Activated CD4-positive, alpha-beta T cell treated with anti-CD3 and anti-CD28 coated beads, Interleukin-2, amount 50 U/mL, for 4 hours (primary cell): ENCODE measurements at regions not wholly inside any gene's neighbourhood (a gene's known extent, or its start where the extent isn't known, plus 50 kb on each side); places are given as distances from the start of the nearest gene placed in this dataset.

ENCODE experiments used
- DNase-seq, 2 experiments: peaks; one replicate each; pipeline ENCODE4 v3.0.0-alpha.2; 2020

DNA sequence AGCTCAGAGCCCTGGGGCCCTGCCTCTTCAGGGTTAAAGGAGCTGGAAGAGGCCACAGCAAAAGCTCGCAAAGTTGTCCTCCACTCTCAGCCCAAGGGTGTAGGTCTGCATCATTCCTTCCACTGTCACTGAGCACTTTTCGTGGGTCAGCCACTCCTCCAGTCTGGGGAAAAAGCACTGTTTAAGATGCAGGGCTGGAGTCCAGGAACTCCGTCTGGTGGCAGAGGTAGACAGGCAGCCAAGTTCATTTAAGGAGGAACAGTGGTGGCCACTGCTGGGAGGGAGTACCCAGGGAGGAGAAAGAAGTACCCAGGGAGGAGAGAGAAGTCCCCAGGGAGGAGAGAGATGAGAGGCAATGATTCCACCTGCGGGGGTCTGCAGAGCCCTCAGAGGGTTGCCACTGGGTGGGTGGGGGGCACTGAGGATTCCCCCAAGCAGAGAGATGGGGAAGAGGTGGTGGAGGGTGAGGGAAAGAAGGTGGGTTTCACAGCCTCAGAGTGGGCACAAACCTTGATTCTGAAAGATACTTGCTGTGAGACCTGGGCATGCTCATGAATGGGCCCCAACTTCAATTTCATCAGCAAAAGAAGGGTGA, 70.0 kb upstream of the B3GAT1 start:
- no peak for DNase-seq

DNA sequence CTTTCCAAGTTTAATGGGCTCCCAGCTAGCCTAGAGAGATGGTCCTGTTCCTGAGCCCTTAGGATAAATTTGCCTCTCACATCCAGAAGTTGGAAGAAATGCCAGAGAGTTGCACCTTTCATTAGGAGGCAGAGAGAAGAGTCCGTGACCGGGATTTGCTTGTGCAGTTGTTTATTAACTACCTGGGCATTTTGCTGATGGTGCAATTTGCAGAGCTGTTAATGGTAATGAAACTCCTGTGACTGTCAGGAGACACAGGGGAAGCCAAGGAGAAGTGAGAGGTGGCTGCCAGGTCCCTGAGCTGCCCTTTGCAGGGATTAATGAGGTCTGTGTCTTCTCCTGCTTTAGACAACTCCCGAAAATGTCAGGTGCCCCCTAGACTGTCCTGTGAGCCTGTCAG, 69.1 kb upstream of the B3GAT1 start:
- DNase-seq = no peak

DNA sequence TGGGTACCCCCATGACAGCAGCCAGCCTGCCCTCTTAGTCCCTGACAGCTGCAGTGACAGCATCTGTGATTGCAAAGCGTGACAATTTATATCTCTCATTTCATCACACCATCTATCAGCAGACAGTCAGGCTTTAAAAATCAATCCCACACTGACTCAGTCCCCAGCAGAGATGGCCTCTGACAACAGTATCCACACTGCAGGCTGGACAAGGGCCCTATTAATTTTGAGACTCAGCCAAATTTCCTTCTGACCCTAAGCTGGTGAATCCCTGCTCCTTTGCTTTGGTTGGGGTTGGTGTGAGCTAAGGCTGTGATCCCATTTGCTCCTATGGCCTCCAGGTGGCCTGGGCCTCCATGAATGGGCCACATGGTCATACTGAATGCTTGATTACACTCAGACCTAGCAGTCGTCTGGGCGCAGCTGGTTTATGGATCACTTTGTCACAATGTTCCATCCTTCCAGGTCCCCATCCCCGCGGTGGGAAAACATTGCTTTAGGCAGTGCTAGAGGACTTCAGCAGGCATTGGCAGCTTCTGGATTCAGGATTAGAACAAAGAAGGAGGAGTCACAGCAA, 68.2 kb upstream of the B3GAT1 start:
- no peak for DNase-seq

DNA sequence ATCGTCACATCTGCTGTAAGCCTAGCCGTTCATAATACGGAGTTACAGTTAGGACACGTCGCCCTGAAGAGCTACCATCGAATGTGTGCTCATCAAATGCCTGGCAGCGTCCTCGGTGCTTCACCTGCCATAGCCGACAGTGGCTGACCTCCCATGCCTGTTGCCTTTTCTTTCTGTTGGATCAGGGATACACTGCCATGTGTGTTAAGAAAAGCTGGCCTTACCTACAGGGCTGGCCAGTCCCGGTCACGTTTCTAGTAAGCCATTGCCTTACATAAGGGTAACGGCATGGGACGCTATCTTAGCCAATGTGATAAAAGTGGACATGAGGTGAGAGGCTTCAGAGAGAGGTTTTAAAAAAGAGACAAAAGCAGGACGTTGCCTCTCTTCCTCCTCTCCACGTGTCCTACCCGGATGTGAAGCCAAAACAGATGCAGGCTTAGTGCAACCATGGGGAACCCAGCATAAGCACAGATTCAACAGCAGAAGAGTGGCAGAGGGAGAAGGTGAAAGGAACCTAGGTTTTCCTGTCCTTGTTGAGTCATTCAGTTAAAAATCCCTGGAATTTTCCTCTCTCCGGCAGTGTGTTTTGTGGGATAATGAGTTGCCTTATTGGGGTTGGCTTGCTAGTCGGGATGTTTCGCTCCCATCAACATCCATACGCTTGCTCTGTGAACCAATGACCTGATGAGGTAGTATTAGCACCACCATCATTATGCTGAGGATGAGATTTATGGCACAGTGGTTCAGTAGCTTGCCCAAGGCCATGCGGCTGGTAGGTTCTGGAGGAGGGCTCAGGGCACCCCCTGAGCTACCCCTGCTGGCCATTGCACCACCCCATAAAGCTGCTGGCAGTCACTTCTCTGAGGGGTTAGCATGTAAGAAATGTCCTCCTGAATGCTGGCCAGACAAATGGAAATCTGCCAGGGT, 67.4 kb upstream of the B3GAT1 start:
- no peak for DNase-seq

GRCh38 chr11:134478611-134479010, 66.6 kb upstream of the B3GAT1 start:
- DNase-seq = no peak

DNA sequence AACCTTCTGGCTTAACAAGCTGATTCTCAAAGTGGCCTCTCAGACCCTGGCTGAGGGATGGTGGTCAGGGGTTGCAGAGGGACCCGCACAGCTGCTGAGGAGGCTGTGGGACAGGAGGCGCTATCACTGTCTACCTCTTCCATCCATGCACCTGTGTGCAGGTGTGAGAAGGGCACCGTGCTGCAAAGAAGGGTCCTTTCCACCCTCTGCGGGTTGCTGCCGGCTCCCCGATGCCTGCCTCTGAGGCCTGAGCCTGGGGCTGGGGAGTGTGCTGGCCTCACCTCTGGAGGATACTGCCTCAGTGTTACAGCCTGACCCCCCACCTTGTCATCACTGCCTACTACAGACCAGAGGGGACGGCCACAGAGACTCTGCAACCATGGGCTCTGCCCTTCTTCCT, 66.1 kb upstream of the B3GAT1 start:
- DNase-seq = no peak

DNA sequence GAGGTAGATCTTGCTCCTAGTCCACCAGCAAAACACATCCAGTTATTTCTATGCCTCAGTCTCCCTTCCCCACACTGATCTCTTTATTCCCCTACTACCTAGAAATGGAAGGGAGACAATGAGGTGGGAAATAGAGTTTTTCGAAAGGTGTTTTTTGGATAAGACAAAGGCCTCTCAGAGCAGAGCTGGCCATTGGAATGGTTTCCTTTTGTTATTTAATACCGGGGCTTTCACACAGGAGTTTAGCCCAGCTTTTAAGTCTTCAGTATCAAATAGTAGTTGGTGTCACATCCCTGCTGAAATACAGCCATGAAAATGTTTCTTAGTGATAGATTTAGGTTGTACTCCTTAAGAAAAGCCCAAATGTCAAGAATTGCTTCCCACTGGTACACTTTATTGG, 65.4 kb upstream of the B3GAT1 start:
- DNase-seq = no peak

DNA sequence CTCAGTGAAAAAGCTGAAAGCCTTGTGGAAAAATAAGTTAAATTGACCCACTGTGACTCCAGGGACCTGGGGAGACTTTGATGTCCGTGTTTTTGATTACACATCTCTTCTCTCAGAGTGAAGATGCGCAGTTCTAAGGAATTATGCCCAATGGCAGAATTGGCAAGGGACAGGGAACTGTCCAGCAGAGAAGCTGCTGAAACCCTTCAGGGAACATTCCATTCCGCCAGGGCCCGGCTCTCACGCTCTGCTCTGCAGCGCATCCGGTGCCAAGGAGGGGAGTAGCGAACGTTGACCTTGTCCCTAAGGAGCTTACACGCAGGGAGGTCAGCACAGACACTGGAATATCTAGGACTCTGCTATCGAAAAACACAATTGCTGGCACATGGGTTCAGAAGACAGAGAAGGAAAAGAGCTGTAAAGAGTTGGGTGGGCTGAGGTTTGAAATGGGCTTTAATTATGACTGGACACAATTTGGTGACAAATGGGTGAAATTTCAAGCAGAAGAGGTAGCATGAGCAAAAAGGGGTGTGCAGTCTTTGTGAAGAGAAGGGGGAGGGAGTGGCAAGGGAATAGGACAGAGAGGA, 64.5 kb upstream of the B3GAT1 start:
- no peak for DNase-seq

DNA sequence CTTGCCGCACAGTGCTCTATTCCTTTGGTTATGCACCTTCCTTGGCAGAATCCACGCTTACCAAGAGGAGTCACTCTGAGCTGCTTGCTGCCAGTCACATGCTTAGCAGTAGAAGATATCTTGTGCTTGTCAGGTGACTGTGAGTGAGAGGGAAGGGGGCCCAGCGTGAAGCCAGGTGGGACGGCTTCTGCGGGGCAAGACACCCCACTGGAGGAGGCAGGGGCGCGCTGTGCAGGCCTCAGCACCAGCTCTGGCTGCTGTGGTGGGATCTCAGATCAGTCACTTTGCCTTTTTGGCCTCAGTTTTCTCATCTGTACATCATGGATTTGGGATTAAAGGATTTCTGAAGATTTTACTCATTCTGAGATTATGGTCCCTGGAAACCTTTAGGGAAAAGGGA, 63.9 kb upstream of the B3GAT1 start:
- no peak for DNase-seq

DNA sequence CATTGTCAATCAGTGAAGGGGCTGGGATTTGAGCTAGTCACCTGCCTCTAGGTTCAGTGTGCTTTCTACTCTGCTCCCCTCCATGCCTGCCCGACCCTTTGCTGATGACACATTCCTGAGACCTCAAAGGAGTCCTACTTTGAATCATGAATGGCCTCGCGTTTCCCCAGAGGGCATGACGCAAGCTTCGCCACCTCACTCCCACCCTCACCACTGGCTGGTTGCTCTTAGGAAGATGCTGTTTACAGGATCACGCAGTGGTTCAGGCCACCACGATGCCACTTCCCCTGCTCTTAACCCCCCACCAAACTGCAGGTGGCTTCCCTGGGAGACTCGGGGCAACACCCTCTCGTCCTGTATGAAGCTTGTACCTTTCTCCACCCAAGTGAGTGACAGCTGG, 62.9 kb upstream of the B3GAT1 start:
- DNase-seq = no peak

DNA sequence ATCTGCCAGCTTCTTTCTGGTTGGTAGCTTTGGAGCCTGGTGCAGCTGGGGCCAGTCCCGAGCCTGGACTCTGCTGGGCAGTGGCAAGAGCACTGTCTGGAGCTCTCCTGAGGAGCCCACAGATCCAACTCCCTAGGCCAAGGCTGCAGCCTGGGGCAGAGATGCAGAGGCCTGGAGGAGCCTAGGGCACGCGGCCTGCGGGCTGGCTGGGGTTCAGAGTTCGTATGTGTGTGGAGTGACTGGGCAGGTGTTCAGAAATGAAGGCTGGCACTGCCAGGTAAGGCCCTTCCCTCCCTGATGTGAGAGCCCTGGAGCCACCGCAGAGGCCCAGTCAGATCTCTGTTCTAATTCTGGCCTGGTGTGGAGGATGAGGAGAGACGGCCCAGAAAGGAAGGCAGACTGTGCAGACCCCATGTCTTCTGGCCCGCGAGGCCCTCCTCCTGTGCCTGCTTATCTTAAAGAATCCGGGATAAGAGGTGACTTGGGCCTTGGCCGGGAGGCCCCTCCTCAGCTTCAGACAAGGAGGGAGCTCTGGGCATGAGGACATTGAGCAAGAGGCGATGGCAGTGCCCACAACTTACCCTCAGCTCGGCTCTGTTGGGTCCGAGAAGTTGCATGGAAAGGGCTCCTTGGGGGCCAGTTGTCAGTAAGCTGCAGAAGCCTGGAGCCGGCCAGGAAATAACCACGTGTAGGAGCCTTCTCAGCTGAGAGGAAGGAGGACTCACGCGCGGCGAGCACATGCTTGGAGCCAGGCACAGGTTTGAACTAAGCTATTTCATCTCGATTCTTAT, 62.2 kb upstream of the B3GAT1 start:
- no peak for DNase-seq

GRCh38 chr11:134471716-134472455, 59.8 kb upstream of the B3GAT1 start:
- DNase-seq = no peak

GRCh38 chr11:134471087-134471715, 59.2 kb upstream of the B3GAT1 start:
- no peak for DNase-seq

- DNase-seq = no peak
These were observed 58.2 kb upstream of the B3GAT1 start for GRCh38 chr11:134470238-134470637.

- DNase-seq = no peak
These were observed 57.6 kb upstream of the B3GAT1 start for GRCh38 chr11:134469627-134470026.

- DNase-seq = no peak
These were observed 56.8 kb upstream of the B3GAT1 start for GRCh38 chr11:134468796-134469195.

DNA sequence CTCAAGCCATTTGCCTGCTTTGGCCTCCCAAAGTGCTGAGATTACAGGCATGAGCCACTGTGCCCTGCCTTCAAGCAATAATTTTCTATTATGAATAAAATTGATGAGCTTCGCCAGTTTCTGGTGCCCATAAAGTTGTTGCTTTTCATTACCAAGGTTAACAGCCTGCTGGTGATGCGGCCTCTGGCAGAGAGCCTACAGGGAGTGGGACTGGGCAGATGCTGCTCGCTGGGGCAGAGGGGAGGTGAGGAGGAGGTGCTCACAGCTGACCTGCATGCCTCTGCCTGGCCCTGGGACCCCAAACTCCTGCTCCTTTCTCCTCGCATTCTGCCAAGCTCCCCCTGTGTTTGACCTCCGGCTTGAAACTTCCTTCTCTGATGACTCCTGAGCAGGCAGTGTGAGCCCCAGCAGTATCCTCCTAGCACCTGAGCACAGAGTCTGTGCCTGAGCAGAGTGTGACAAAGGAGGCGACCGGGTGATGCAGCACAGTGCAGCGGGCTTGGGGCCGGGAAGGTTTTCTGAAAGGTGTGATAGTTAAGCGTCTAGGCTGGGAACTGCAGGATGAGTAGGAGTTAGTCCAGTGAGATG, 56.1 kb upstream of the B3GAT1 start:
- DNase-seq = no peak

GRCh38 chr11:134466610-134467567, 54.8 kb upstream of the B3GAT1 start:
- no peak for DNase-seq

- DNase-seq = no peak
These were observed 54.1 kb upstream of the B3GAT1 start for GRCh38 chr11:134466156-134466555.
